ENCODE measurements at regions not wholly inside any gene's neighbourhood (a gene's known extent, or its start where the extent isn't known, plus 50 kb on each side); places are given as distances from the start of the nearest gene placed in this dataset.
"Not testable (repeated sequence)": the region's sequence is repeated elsewhere in the genome, so short reads cannot be mapped to it uniquely, and the experiment has no call there.

- H3K27me3 ChIP-seq (ENCODE audit: low read depth, low read length); H3K36me3 ChIP-seq (ENCODE audit: control insufficient read depth in 1 of 2, insufficient read depth in 2 of 2, low read length in 2 of 2); H3K27ac ChIP-seq (ENCODE audit: low read length); H3K4me1 ChIP-seq (ENCODE audit: control insufficient read depth in 1 of 2, insufficient read depth in 2 of 2, low read length in 2 of 2); H3K4me3 ChIP-seq (ENCODE audit: low read depth in 1 of 2, low read length in 2 of 2); H3K9me3 ChIP-seq (ENCODE audit: control insufficient read depth in 1 of 2, low read length in 2 of 2): not testable (repeated sequence)
Observed at GRCh38 chr1:29549728-29550118, 313.4 kb downstream of the PTPRU start.

GRCh38 chr1:29549001-29549400 lies 312.7 kb downstream of the PTPRU start:
- no peaks in the 10 kb centered on the region for H3K27me3 ChIP-seq (ENCODE audit: low read depth, low read length)
- no peaks in the 10 kb centered on the region for H3K9me3 ChIP-seq (ENCODE audit: control insufficient read depth in 1 of 2, low read length in 2 of 2)
- no peaks in the 10 kb centered on the region for H3K4me1 ChIP-seq (ENCODE audit: control insufficient read depth in 1 of 2, insufficient read depth in 2 of 2, low read length in 2 of 2)
- H3K27ac ChIP-seq (ENCODE audit: low read length): no peak overlapping the region
- H3K36me3 ChIP-seq (ENCODE audit: control insufficient read depth in 1 of 2, insufficient read depth in 2 of 2, low read length in 2 of 2): no peaks in the 10 kb centered on the region
- H3K4me3 ChIP-seq (ENCODE audit: low read depth in 1 of 2, low read length in 2 of 2): no peak overlapping the region

GRCh38 chr1:29548091-29548490 lies 311.8 kb downstream of the PTPRU start:
- Histone ChIP-seq H3K9me3 (ENCODE audit: control insufficient read depth in 1 of 2, low read length in 2 of 2) (no peaks in the 10 kb centered on the region), H3K36me3 (ENCODE audit: control insufficient read depth in 1 of 2, insufficient read depth in 2 of 2, low read length in 2 of 2) (no peaks in the 10 kb centered on the region), H3K4me3 (ENCODE audit: low read depth in 1 of 2, low read length in 2 of 2) (no peak overlapping the region)

GRCh38 chr1:29547300-29547699 lies 311.0 kb downstream of the PTPRU start:
- Histone ChIP-seq H3K27ac (ENCODE audit: low read length) (no peak overlapping the region), H3K9me3 (ENCODE audit: control insufficient read depth in 1 of 2, low read length in 2 of 2) (no peaks in the 10 kb centered on the region), H3K36me3 (ENCODE audit: control insufficient read depth in 1 of 2, insufficient read depth in 2 of 2, low read length in 2 of 2) (no peaks in the 10 kb centered on the region), H3K4me1 (ENCODE audit: control insufficient read depth in 1 of 2, insufficient read depth in 2 of 2, low read length in 2 of 2) (no peaks in the 10 kb centered on the region), H3K27me3 (ENCODE audit: low read depth, low read length) (no peaks in the 10 kb centered on the region), H3K4me3 (ENCODE audit: low read depth in 1 of 2, low read length in 2 of 2) (no peak overlapping the region)

More at GRCh38 chr1:29548091-29548490, 311.8 kb downstream of the PTPRU start:
- H3K4me1 ChIP-seq (ENCODE audit: control insufficient read depth in 1 of 2, insufficient read depth in 2 of 2, low read length in 2 of 2): no peaks in the 10 kb centered on the region
- no peak overlapping the region for H3K27ac ChIP-seq (ENCODE audit: low read length)
- H3K27me3 ChIP-seq (ENCODE audit: low read depth, low read length): no peaks in the 10 kb centered on the region

GRCh38 chr1:29546496-29546895 lies 310.2 kb downstream of the PTPRU start:
- Histone ChIP-seq H3K36me3 (ENCODE audit: control insufficient read depth in 1 of 2, insufficient read depth in 2 of 2, low read length in 2 of 2) (no peaks in the 10 kb centered on the region), H3K27me3 (ENCODE audit: low read depth, low read length) (no peaks in the 10 kb centered on the region), H3K4me1 (ENCODE audit: control insufficient read depth in 1 of 2, insufficient read depth in 2 of 2, low read length in 2 of 2) (no peaks in the 10 kb centered on the region), H3K27ac (ENCODE audit: low read length) (no peak overlapping the region), H3K4me3 (ENCODE audit: low read depth in 1 of 2, low read length in 2 of 2) (no peak overlapping the region), H3K9me3 (ENCODE audit: control insufficient read depth in 1 of 2, low read length in 2 of 2) (no peaks in the 10 kb centered on the region)

GRCh38 chr1:29544406-29544805 lies 308.1 kb downstream of the PTPRU start:
- Histone ChIP-seq H3K36me3 (ENCODE audit: control insufficient read depth in 1 of 2, insufficient read depth in 2 of 2, low read length in 2 of 2) (no peaks in the 10 kb centered on the region), H3K27ac (ENCODE audit: low read length) (no peak overlapping the region), H3K27me3 (ENCODE audit: low read depth, low read length) (no peaks in the 10 kb centered on the region), H3K4me1 (ENCODE audit: control insufficient read depth in 1 of 2, insufficient read depth in 2 of 2, low read length in 2 of 2) (no peaks in the 10 kb centered on the region), H3K4me3 (ENCODE audit: low read depth in 1 of 2, low read length in 2 of 2) (no peak overlapping the region), H3K9me3 (ENCODE audit: control insufficient read depth in 1 of 2, low read length in 2 of 2) (no peaks in the 10 kb centered on the region)

GRCh38 chr1:29543586-29543985 lies 307.3 kb downstream of the PTPRU start:
- Histone ChIP-seq H3K27ac (ENCODE audit: low read length) (no peak overlapping the region), H3K9me3 (ENCODE audit: control insufficient read depth in 1 of 2, low read length in 2 of 2) (no peaks in the 10 kb centered on the region), H3K36me3 (ENCODE audit: control insufficient read depth in 1 of 2, insufficient read depth in 2 of 2, low read length in 2 of 2) (no peaks in the 10 kb centered on the region), H3K4me3 (ENCODE audit: low read depth in 1 of 2, low read length in 2 of 2) (no peak overlapping the region), H3K27me3 (ENCODE audit: low read depth, low read length) (no peaks in the 10 kb centered on the region), H3K4me1 (ENCODE audit: control insufficient read depth in 1 of 2, insufficient read depth in 2 of 2, low read length in 2 of 2) (no peaks in the 10 kb centered on the region)

- no peaks in the 10 kb centered on the region for H3K27me3 ChIP-seq (ENCODE audit: low read depth, low read length)
- no peak overlapping the region for H3K4me3 ChIP-seq (ENCODE audit: low read depth in 1 of 2, low read length in 2 of 2)
- no peaks in the 10 kb centered on the region for H3K4me1 ChIP-seq (ENCODE audit: control insufficient read depth in 1 of 2, insufficient read depth in 2 of 2, low read length in 2 of 2)
- no peak overlapping the region for H3K27ac ChIP-seq (ENCODE audit: low read length)
- no peaks in the 10 kb centered on the region for H3K36me3 ChIP-seq (ENCODE audit: control insufficient read depth in 1 of 2, insufficient read depth in 2 of 2, low read length in 2 of 2)
- H3K9me3 ChIP-seq (ENCODE audit: control insufficient read depth in 1 of 2, low read length in 2 of 2): no peaks in the 10 kb centered on the region
Observed at GRCh38 chr1:29542548-29542947, 306.2 kb downstream of the PTPRU start.

GRCh38 chr1:29541631-29542030 lies 305.3 kb downstream of the PTPRU start:
- H3K9me3 ChIP-seq (ENCODE audit: control insufficient read depth in 1 of 2, low read length in 2 of 2): no peaks in the 10 kb centered on the region
- H3K4me3 ChIP-seq (ENCODE audit: low read depth in 1 of 2, low read length in 2 of 2): no peak overlapping the region
- no peaks in the 10 kb centered on the region for H3K36me3 ChIP-seq (ENCODE audit: control insufficient read depth in 1 of 2, insufficient read depth in 2 of 2, low read length in 2 of 2)
- H3K27me3 ChIP-seq (ENCODE audit: low read depth, low read length): no peaks in the 10 kb centered on the region
- H3K4me1 ChIP-seq (ENCODE audit: control insufficient read depth in 1 of 2, insufficient read depth in 2 of 2, low read length in 2 of 2): no peaks in the 10 kb centered on the region
- no peak overlapping the region for H3K27ac ChIP-seq (ENCODE audit: low read length)

- Histone ChIP-seq H3K36me3 (ENCODE audit: control insufficient read depth in 1 of 2, insufficient read depth in 2 of 2, low read length in 2 of 2) (no peaks in the 10 kb centered on the region), H3K9me3 (ENCODE audit: control insufficient read depth in 1 of 2, low read length in 2 of 2) (no peaks in the 10 kb centered on the region), H3K27me3 (ENCODE audit: low read depth, low read length) (no peaks in the 10 kb centered on the region), H3K4me1 (ENCODE audit: control insufficient read depth in 1 of 2, insufficient read depth in 2 of 2, low read length in 2 of 2) (no peaks in the 10 kb centered on the region), H3K27ac (ENCODE audit: low read length) (no peak overlapping the region), H3K4me3 (ENCODE audit: low read depth in 1 of 2, low read length in 2 of 2) (no peak overlapping the region)
Observed at GRCh38 chr1:29540801-29541357, 304.6 kb downstream of the PTPRU start.

- no peaks in the 10 kb centered on the region for H3K4me1 ChIP-seq (ENCODE audit: control insufficient read depth in 1 of 2, insufficient read depth in 2 of 2, low read length in 2 of 2)
- no peaks in the 10 kb centered on the region for H3K27me3 ChIP-seq (ENCODE audit: low read depth, low read length)
- no peaks in the 10 kb centered on the region for H3K36me3 ChIP-seq (ENCODE audit: control insufficient read depth in 1 of 2, insufficient read depth in 2 of 2, low read length in 2 of 2)
- H3K9me3 ChIP-seq (ENCODE audit: control insufficient read depth in 1 of 2, low read length in 2 of 2): no peaks in the 10 kb centered on the region
- no peak overlapping the region for H3K4me3 ChIP-seq (ENCODE audit: low read depth in 1 of 2, low read length in 2 of 2)
- H3K27ac ChIP-seq (ENCODE audit: low read length): no peak overlapping the region
Observed at GRCh38 chr1:29539971-29540370, 303.6 kb downstream of the PTPRU start.

- H3K27me3 ChIP-seq (ENCODE audit: low read depth, low read length): no peaks in the 10 kb centered on the region
Observed at GRCh38 chr1:29538586-29538985, 302.3 kb downstream of the PTPRU start.

More at GRCh38 chr1:29538586-29538985, 302.3 kb downstream of the PTPRU start:
- Histone ChIP-seq H3K36me3 (ENCODE audit: control insufficient read depth in 1 of 2, insufficient read depth in 2 of 2, low read length in 2 of 2) (no peaks in the 10 kb centered on the region), H3K4me3 (ENCODE audit: low read depth in 1 of 2, low read length in 2 of 2) (no peak overlapping the region), H3K27ac (ENCODE audit: low read length) (no peak overlapping the region), H3K9me3 (ENCODE audit: control insufficient read depth in 1 of 2, low read length in 2 of 2) (no peaks in the 10 kb centered on the region), H3K4me1 (ENCODE audit: control insufficient read depth in 1 of 2, insufficient read depth in 2 of 2, low read length in 2 of 2) (no peaks in the 10 kb centered on the region)
